Keratinocyte (primary cell): ENCODE measurements at regions not wholly inside any gene's neighbourhood (a gene's known extent, or its start where the extent isn't known, plus 50 kb on each side); places are given as distances from the start of the nearest gene placed in this dataset.

Experiments
- DNase-seq: peaks from one replicate; pipeline ENCODE4 v3.0.0-alpha.2; 2011; ENCODE audit warnings: low read depth, missing footprints, low spot score
- FAIRE-seq: peaks from 2 replicates; lab custom pipeline; 2011; peaks lifted over from hg19 to GRCh38; lab: Jason Lieb, UNC
- H2AFZ ChIP-seq: 2 replicates; pipeline ENCODE4 v1.6.0; 2012; ENCODE audit warnings: low read length, control low read depth, inconsistent platforms; ENCODE audit not compliant: control insufficient read depth
- H3K27ac ChIP-seq: 2 replicates; pipeline ENCODE4 v1.5.1; 2011; ENCODE audit warnings: low read length; ENCODE audit not compliant: control insufficient read depth, insufficient read depth
- H3K27me3 ChIP-seq: 3 replicates; pipeline ENCODE4 v1.6.0; 2011; ENCODE audit warnings: low read length; ENCODE audit not compliant: control insufficient read depth, insufficient read depth; ENCODE audit errors: extremely low read depth
- H3K36me3 ChIP-seq, 2 experiments: 2 replicates in 1 of 2; 3 replicates in 1 of 2; pipeline ENCODE4 v1.5.1; 2011; ENCODE audit warnings: low read length in 2 of 2, mild to moderate bottlenecking in 1 of 2; ENCODE audit not compliant: control insufficient read depth in 2 of 2, insufficient read depth in 2 of 2; ENCODE audit errors: extremely low read depth in 1 of 2
- H3K4me1 ChIP-seq: 3 replicates; pipeline ENCODE4 v1.5.1; 2011; ENCODE audit warnings: low read length; ENCODE audit not compliant: control insufficient read depth, insufficient read depth; ENCODE audit errors: extremely low read depth
- H3K4me2 ChIP-seq: 3 replicates; pipeline ENCODE4 v1.6.0; 2011; ENCODE audit warnings: low read depth, low read length; ENCODE audit not compliant: control insufficient read depth, insufficient read depth; ENCODE audit errors: extremely low read depth
- H3K4me3 ChIP-seq, 3 experiments: fragments of 200-600 bp in 1 of 3; sonication (generic) in 1 of 3; 2 replicates in 2 of 3; 3 replicates in 1 of 3; pipeline ENCODE4 v1.5.1; 2011 to 2016; ENCODE audit warnings: low read length in 3 of 3, mild to moderate bottlenecking in 3 of 3, control low read depth in 2 of 3, inconsistent platforms in 1 of 3, low read depth in 1 of 3, mixed read lengths in 1 of 3, mixed run types in 1 of 3, moderate library complexity in 1 of 3; ENCODE audit not compliant: control insufficient read depth in 2 of 3, insufficient read depth in 2 of 3; ENCODE audit errors: extremely low read depth in 1 of 3
- H3K79me2 ChIP-seq: 2 replicates; pipeline ENCODE4 v1.6.0; 2012; ENCODE audit warnings: low read length; ENCODE audit not compliant: control insufficient read depth, insufficient read depth
- H3K9ac ChIP-seq: 3 replicates; pipeline ENCODE4 v1.6.0; 2011; ENCODE audit warnings: low read length; ENCODE audit not compliant: control insufficient read depth, insufficient read depth; ENCODE audit errors: extremely low read depth
- H3K9me1 ChIP-seq: 3 replicates; pipeline ENCODE4 v1.6.0; 2011; ENCODE audit warnings: low read length; ENCODE audit not compliant: control insufficient read depth, insufficient read depth; ENCODE audit errors: extremely low read depth
- H3K9me3 ChIP-seq: 2 replicates; pipeline ENCODE4 v1.5.1; 2012; ENCODE audit warnings: low read depth, low read length; ENCODE audit not compliant: control insufficient read depth
- H4K20me1 ChIP-seq: 3 replicates; pipeline ENCODE4 v1.6.0; 2011; ENCODE audit warnings: low read length; ENCODE audit not compliant: control insufficient read depth, insufficient read depth; ENCODE audit errors: extremely low read depth
- CTCF ChIP-seq, 3 experiments: IDR thresholded peaks in 1 of 3; conservative IDR thresholded peaks in 1 of 3; optimal IDR thresholded peaks in 1 of 3; 2 replicates in 2 of 3; 3 replicates in 1 of 3; pipeline versions ENCODE3 to v1.5.1; 2011; ENCODE audit warnings: low read length in 3 of 3, mild to moderate bottlenecking in 3 of 3, moderate library complexity in 2 of 3, control low read depth in 1 of 3, inconsistent platforms in 1 of 3; ENCODE audit not compliant: insufficient read depth in 2 of 3; ENCODE audit errors: extremely low read depth in 1 of 3
- EZH2 ChIP-seq: IDR thresholded peaks from one replicate; pipeline ENCODE4 v1.6.1; 2012; ENCODE audit warnings: inconsistent platforms, mild to moderate bottlenecking, low read length, moderate library complexity
- dilution Hi-C: fragments of 300-500 bp; cut with MboI; formaldehyde crosslinking; loops from one replicate; pipeline ENCODE4 v1.7.0; 2020; ENCODE audit warnings: low sequenced_read_pairs; ENCODE audit not compliant: extremely low pct_ligation_motif_present

- FAIRE-seq (no peak), DNase-seq (no peak)
- H3K27ac ChIP-seq, result no peak overlapping the region
- H3K9me3 ChIP-seq, result no peaks in the 10 kb centered on the region
- no peaks in the 10 kb centered on the region for H4K20me1 ChIP-seq
- no peaks in the 10 kb centered on the region for H3K36me3 ChIP-seq
- H3K4me3 ChIP-seq, result no peak overlapping the region
- no peak overlapping the region for H2AFZ ChIP-seq
- H3K9ac ChIP-seq, result no peak overlapping the region
- peaks cover 6% of the 10 kb centered on the region for H3K4me1 ChIP-seq
- dilution Hi-C loops, result no loop called here
- TF ChIP-seq EZH2 (no peak), CTCF (optimal IDR thresholded peaks at IDR 0.05 in 1 of 3, IDR thresholded peaks at IDR 0.05 in 1 of 3, conservative IDR thresholded peaks at IDR 0.05 in 1 of 3; ENCODE audit: extremely low read depth in 1 of 3, insufficient read depth in 2 of 3, low read length in 3 of 3) (no peak)
- no peak overlapping the region for H3K4me2 ChIP-seq
- no peaks in the 10 kb centered on the region for H3K79me2 ChIP-seq
- no peaks in the 10 kb centered on the region for H3K9me1 ChIP-seq
- H3K27me3 ChIP-seq, result no peaks in the 10 kb centered on the region
Measured at GRCh38 chr13:73225990-73226389, 167.2 kb downstream of the KLF5 start.

GRCh38 chr13:73224703-73225102 lies 165.9 kb downstream of the KLF5 start:
- Histone ChIP-seq H3K9me3 (no peaks in the 10 kb centered on the region), H3K27me3 (no peaks in the 10 kb centered on the region), H3K36me3 (no peaks in the 10 kb centered on the region), H3K9me1 (no peaks in the 10 kb centered on the region), H3K4me1 (peaks cover 6% of the 10 kb centered on the region), H3K4me3 (no peak overlapping the region), H3K27ac (peak overlapping the region; percentile 22), H2AFZ (no peak overlapping the region), H4K20me1 (no peaks in the 10 kb centered on the region), H3K4me2 (no peak overlapping the region), H3K79me2 (no peaks in the 10 kb centered on the region), H3K9ac (no peak overlapping the region)
- DNase-seq, result no peak
- no peak for FAIRE-seq
- no peak for TF ChIP-seq EZH2
- no peak for TF ChIP-seq CTCF (optimal IDR thresholded peaks at IDR 0.05 in 1 of 3, IDR thresholded peaks at IDR 0.05 in 1 of 3, conservative IDR thresholded peaks at IDR 0.05 in 1 of 3; ENCODE audit: extremely low read depth in 1 of 3, insufficient read depth in 2 of 3, low read length in 3 of 3)
- dilution Hi-C loops, result no loop called here
